Epidermal melanocyte (primary cell): ENCODE measurements at regions not wholly inside any gene's neighbourhood (a gene's known extent, or its start where the extent isn't known, plus 50 kb on each side); places are given as distances from the start of the nearest gene placed in this dataset.

ENCODE experiments used
- DNase-seq: peaks from one replicate; pipeline ENCODE4 v3.0.0; 2011; ENCODE audit warnings: low spot score; ENCODE audit not compliant: insufficient read length

DNA sequence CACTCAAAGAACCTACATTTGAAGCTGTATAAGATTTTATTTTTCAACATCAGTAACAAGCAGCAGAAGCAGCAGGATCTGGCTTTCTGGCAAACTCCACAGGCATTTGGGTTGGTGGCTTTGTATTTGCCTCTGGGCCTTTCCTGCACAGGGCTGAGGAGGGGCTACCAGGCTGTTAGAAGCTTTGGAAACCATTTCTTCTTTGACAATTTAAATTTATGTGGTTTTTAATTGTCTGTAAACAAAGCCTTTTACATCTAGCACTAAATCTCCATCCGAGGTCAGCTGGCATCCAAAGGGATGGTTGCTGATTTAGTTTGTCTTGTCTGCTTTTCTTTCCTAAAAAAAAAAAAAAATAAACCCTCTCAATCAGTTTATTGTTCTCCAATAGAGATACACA lies 127.5 kb upstream of the OBI1 start:
- no peak for DNase-seq

DNA sequence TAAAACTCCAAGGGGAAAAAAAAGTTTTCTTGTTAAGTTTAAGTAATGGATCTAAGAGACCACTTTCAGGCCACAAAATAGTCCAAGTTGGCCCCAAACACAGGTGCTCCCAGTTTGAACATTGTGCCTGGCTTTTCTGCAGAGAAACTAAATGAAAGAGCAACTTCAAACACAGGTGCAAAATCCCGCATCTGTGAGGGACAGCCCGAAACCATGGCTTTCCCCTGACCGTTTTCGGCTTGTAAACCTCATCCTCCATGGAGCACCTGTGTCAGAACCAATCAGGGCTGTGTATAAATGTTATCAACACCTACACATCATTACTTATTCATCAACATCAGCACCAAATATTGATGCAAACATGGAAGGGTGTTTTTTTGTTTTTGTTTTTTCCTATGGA lies 126.8 kb upstream of the OBI1 start:
- DNase-seq = no peak

- no peak for DNase-seq
Observed at GRCh38 chr13:78784014-78784750, 125.2 kb upstream of the OBI1 start.

GRCh38 chr13:78780708-78781107 lies 121.8 kb upstream of the OBI1 start:
- no peak for DNase-seq

DNA sequence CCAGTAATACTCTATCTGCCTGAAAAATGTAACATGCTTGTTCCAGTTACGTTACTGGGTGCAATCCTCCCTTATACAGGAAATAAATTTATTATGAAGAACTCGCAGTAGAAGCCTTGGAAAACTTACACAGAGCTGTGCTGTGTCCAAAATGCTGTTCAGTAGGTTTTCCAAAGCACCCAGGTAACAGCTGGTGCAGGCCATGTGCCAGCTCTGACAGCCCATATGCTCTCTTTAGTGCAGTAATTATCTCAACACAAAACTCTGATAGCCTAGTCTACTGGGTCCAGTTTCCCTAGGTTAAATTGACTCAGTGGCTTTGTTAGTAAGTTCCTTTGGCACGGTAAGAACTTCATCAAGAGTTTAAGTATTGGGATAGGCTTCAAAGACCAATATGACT lies 120.7 kb upstream of the OBI1 start:
- DNase-seq = no peak

GRCh38 chr13:78777976-78778375 lies 119.0 kb upstream of the OBI1 start:
- no peak for DNase-seq

GRCh38 chr13:78777396-78777795 lies 118.4 kb upstream of the OBI1 start:
- DNase-seq = no peak

DNA sequence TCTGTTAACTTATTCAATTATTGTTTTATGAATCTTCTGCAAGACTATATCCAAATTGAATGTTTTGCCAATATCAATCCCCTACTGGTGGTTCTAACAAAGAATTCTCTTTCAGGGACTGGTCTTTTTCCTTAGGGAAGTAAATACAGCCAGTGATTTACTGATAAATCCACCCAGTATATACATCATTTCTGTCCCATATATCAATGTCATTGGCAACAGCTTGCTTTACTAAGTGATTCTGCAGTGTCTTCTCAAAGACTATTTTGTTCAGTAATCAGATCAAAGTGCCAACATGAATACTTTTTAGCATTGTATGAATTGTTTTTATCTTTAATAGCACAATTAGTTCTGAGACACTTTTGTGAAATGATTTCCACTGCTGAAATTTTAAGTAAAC lies 114.0 kb upstream of the OBI1 start:
- no peak for DNase-seq

- DNase-seq = no peak
Observed at GRCh38 chr13:78770601-78771000, 111.6 kb upstream of the OBI1 start.

DNA sequence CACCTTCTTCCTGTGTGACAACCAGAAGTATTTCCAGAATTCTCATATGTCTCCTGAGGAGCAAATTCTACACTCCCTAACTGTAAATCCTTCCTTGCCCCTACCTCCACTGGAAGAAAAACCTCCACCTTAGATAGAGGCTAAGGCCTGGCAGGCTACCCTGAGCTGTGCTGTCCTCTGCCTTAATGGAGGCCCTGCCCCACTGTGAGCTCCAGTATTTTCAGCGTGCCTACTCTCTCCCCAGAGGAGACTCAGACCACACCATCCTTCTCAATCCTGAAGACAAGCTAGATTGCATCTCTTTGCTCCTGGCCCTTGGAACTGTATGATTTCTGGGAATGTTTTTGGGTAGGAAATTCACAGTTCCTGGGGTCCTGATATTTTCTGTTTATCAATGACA lies 110.0 kb upstream of the OBI1 start:
- no peak for DNase-seq

GRCh38 chr13:78764665-78765064 lies 105.7 kb upstream of the OBI1 start:
- DNase-seq = no peak

DNA sequence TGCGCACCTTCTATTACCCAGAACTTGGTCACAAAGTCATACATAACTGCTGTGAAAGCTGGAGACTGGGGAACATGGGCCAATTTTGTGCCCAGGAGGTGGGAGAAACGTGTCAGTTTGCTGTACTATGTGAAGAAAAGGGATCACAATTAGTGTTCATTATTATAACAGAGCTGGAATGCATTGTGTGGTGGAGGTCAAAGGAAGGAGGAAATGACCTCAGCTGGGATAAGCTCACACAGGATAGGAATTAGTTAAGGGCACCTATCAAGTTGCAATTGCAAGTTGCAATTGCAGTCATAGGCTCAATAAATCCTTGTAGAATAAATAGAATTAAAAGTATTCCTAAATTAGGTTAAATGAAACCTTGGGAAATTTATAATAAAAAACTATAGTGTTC lies 103.9 kb upstream of the OBI1 start:
- no peak for DNase-seq

- DNase-seq = no peak
Observed at GRCh38 chr13:78759704-78760103, 100.7 kb upstream of the OBI1 start.

- no peak for DNase-seq
Observed at GRCh38 chr13:78758549-78758948, 99.6 kb upstream of the OBI1 start.

GRCh38 chr13:78753435-78753834 lies 94.5 kb upstream of the OBI1 start:
- DNase-seq = no peak

- DNase-seq = no peak
Observed at GRCh38 chr13:78750735-78751134, 91.8 kb upstream of the OBI1 start.

DNA sequence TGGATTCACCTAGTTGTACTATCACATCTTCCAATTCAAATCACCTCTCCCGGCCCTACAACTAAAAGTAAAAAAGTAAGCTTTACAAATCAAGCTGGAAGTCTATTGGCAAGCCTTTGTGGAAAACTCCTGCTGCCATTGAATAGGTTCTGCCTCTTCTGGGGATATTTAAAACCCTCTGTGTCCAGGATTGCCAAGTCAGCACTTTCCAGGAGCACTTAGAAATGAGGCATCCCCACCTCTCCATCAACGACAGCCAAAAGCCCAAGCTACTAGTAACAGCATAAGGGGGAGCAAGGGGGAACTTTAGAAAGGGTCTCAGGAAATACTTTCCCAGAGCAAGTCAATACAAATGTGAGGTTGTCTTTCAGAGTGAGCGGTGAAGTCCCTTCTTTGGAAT lies 85.0 kb upstream of the OBI1 start:
- no peak for DNase-seq

GRCh38 chr13:78742659-78743058 lies 83.7 kb upstream of the OBI1 start:
- no peak for DNase-seq

DNA sequence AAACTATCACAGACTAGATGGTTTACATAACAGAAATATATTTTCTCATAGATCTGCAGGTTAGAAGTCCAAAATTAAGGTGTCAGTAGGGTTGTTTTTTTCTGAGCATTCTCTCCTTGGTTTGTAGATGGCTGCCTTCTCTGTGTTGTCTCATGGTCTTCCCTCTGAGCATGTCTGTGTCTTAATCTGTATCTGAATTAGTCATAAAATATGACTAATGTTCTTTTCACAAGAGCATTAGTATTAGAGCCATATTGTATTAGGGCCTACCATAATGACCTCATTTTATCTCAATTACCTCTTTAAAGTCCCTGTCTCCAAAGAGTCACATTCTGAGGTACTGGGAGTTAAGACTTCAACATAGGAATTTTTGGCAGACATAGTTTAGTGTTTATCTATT lies 77.2 kb upstream of the OBI1 start:
- DNase-seq = no peak

DNA sequence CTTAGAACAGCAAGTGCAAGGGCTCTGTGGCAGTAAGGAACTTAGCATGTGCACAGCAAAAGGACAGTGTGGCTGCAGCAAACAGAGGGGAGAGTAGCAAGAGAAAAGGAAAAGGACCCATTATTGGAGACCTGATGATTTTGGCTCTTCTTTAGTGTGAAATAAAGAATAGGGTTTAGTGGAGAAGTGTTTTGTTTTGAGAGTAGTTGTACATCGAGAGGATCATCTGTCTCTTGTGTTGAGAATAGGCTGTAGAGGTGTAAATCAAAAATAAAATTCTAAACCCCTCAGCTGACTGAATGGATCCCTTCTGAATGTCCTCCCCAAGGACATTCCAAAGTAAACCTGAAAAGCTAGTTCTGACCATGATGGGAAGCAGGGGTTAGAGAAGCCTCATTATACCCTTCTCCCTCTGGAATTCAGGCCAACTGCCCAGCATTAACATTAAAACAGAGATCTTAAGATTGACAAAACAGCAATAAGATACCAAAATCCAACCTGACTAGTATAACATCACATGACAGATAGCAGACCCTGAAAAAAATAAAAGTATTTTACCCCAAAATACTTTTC lies 73.6 kb upstream of the OBI1 start:
- DNase-seq = no peak

GRCh38 chr13:78722700-78723099 lies 63.7 kb upstream of the OBI1 start:
- no peak for DNase-seq

GRCh38 chr13:78719367-78719766 lies 60.4 kb upstream of the OBI1 start:
- DNase-seq = no peak

DNA sequence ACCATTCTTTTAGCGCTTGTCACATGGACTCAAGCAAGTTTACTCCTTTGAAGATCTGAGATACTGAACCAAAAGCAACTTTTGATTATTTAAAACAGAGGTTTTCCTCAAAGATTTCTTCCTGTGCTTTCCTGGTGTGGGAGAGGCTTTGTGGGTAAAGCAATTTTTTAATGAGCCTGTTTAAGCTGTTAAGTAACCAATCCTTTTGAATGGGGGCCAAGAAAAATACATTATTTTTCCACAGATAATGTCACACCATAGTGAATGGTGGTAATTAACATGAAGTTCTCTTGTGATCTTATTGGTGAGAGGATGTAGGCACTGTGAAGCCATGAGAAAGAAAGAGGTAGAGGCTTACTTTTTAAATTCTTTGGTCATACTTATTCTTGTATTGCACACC lies 55.8 kb upstream of the OBI1 start:
- no peak for DNase-seq

DNA sequence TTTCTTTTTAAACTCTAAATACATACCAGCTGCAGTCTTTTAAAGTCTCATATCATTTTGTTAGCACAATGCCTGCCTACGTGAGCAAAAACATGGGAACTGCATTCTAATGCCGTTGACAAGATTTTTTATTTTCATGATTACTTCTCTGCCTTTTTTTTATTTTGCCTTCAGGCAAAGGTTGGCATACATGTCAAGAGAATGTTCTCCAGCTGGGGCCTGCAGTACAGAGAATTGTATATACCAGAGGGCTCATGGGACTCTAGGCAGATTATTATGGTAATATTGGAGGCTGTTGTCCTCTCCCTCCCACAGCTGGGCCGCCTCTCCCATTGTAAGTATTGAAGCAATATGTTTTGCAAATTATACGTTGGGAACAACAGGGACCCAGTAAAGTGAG lies 53.9 kb upstream of the OBI1 start:
- no peak for DNase-seq
